AG09309 (cell line): ENCODE measurements at regions not wholly inside any gene's neighbourhood (a gene's known extent, or its start where the extent isn't known, plus 50 kb on each side); places are given as distances from the start of the nearest gene placed in this dataset.

Experiments used
- DNase-seq: peaks from one replicate; pipeline ENCODE4 v3.0.0-alpha.2; 2010; ENCODE audit warnings: low read depth
- H3K4me3 ChIP-seq: 2 replicates; pipeline ENCODE4 v1.5.1; 2011; ENCODE audit warnings: mild to moderate bottlenecking, low read depth, low read length, moderate library complexity; ENCODE audit not compliant: control insufficient read depth
- CTCF ChIP-seq: IDR thresholded peaks from 2 replicates; pipeline ENCODE4 v1.5.1; 2011; ENCODE audit warnings: mild to moderate bottlenecking, low read depth, low read length, inconsistent platforms; ENCODE audit not compliant: insufficient read depth, control insufficient read depth; ENCODE audit errors: missing control alignments

GRCh38 chr4:125676583-125676982 is 361.8 kb downstream of the FAT4 start:
- DNase-seq = no peak
- TF ChIP-seq CTCF = no peak
- H3K4me3 ChIP-seq = no peak overlapping the region

GRCh38 chr4:125677665-125678307 is 363.0 kb downstream of the FAT4 start:
- DNase-seq = no peak
- H3K4me3 ChIP-seq = no peak overlapping the region
- no peak for TF ChIP-seq CTCF

GRCh38 chr4:125679989-125680388 is 365.2 kb downstream of the FAT4 start:
- no peak overlapping the region for H3K4me3 ChIP-seq
- no peak for TF ChIP-seq CTCF
- DNase-seq = no peak

GRCh38 chr4:125681240-125681639 is 366.5 kb downstream of the FAT4 start:
- peak overlapping the region; percentile 10 for H3K4me3 ChIP-seq
- no peak for DNase-seq
- no peak for TF ChIP-seq CTCF

- no peak overlapping the region for H3K4me3 ChIP-seq
- no peak for DNase-seq
- no peak for TF ChIP-seq CTCF
Measured at GRCh38 chr4:125682730-125683129, 368.0 kb downstream of the FAT4 start.

GRCh38 chr4:125688841-125689240 is 374.1 kb downstream of the FAT4 start:
- H3K4me3 ChIP-seq = no peak overlapping the region
- no peak for TF ChIP-seq CTCF

GRCh38 chr4:125689805-125690204 is 375.1 kb downstream of the FAT4 start:
- no peak overlapping the region for H3K4me3 ChIP-seq
- no peak for TF ChIP-seq CTCF
- no peak for DNase-seq

More at GRCh38 chr4:125688841-125689240, 374.1 kb downstream of the FAT4 start:
- no peak for DNase-seq
